ENCODE measurements at regions not wholly inside any gene's neighbourhood (a gene's known extent, or its start where the extent isn't known, plus 50 kb on each side); places are given as distances from the start of the nearest gene placed in this dataset.

GRCh38 chr4:161237495-161237894 is 926.3 kb downstream of the FSTL5 start:
- DNase-seq (ENCODE audit: low read depth, low spot score): no peak

GRCh38 chr4:161225327-161225726 is 938.5 kb downstream of the FSTL5 start:
- no peak for DNase-seq (ENCODE audit: low read depth, low spot score)

GRCh38 chr4:161222889-161223288 is 940.9 kb downstream of the FSTL5 start:
- DNase-seq (ENCODE audit: low read depth, low spot score): no peak

- DNase-seq (ENCODE audit: low read depth, low spot score): no peak
Measured at GRCh38 chr4:161208564-161208963, 955.2 kb downstream of the FSTL5 start.

GRCh38 chr4:161206528-161207080 is 957.2 kb downstream of the FSTL5 start:
- no peak for DNase-seq (ENCODE audit: low read depth, low spot score)

- no peak for DNase-seq (ENCODE audit: low read depth, low spot score)
Measured at GRCh38 chr4:161203865-161204264, 959.9 kb downstream of the FSTL5 start.

GRCh38 chr4:161197912-161198311 is 965.9 kb downstream of the FSTL5 start:
- DNase-seq (ENCODE audit: low read depth, low spot score): no peak

GRCh38 chr4:161197474-161197873 is 966.3 kb downstream of the FSTL5 start:
- no peak for DNase-seq (ENCODE audit: low read depth, low spot score)

- no peak for DNase-seq (ENCODE audit: low read depth, low spot score)
Measured at GRCh38 chr4:161189286-161190134, 974.3 kb downstream of the FSTL5 start.

GRCh38 chr4:161188578-161188977 is 975.2 kb downstream of the FSTL5 start:
- no peak for DNase-seq (ENCODE audit: low read depth, low spot score)

- DNase-seq (ENCODE audit: low read depth, low spot score): no peak
Measured at GRCh38 chr4:161187569-161187968, 976.2 kb downstream of the FSTL5 start.

- no peak for DNase-seq (ENCODE audit: low read depth, low spot score)
Measured at GRCh38 chr4:161186750-161187149, 977.0 kb downstream of the FSTL5 start.

- no peak for DNase-seq (ENCODE audit: low read depth, low spot score)
Measured at GRCh38 chr4:161186012-161186411, 977.8 kb downstream of the FSTL5 start.

- no peak for DNase-seq (ENCODE audit: low read depth, low spot score)
Measured at GRCh38 chr4:161183729-161184128, 980.1 kb downstream of the FSTL5 start.

- DNase-seq (ENCODE audit: low read depth, low spot score): no peak
Measured at GRCh38 chr4:161182913-161183312, 980.9 kb downstream of the FSTL5 start.

- no peak for DNase-seq (ENCODE audit: low read depth, low spot score)
Measured at GRCh38 chr4:161178310-161178709, 985.5 kb downstream of the FSTL5 start.

GRCh38 chr4:161172396-161173026 is 991.3 kb downstream of the FSTL5 start:
- DNase-seq (ENCODE audit: low read depth, low spot score): no peak

GRCh38 chr4:161167539-161167938 is 996.3 kb downstream of the FSTL5 start:
- DNase-seq (ENCODE audit: low read depth, low spot score): no peak

GRCh38 chr4:161160718-161161117 is 1003.1 kb downstream of the FSTL5 start:
- DNase-seq (ENCODE audit: low read depth, low spot score): no peak

- no peak for DNase-seq (ENCODE audit: low read depth, low spot score)
Measured at GRCh38 chr4:161148051-161148450, 1015.7 kb downstream of the FSTL5 start.

- DNase-seq (ENCODE audit: low read depth, low spot score): no peak
Measured at GRCh38 chr4:161143375-161143774, 1020.4 kb downstream of the FSTL5 start.

- no peak for DNase-seq (ENCODE audit: low read depth, low spot score)
Measured at GRCh38 chr4:161134795-161135194, 1029.0 kb downstream of the FSTL5 start.
